Hepatocyte (in vitro differentiated cells): ENCODE measurements at regions not wholly inside any gene's neighbourhood (a gene's known extent, or its start where the extent isn't known, plus 50 kb on each side); places are given as distances from the start of the nearest gene placed in this dataset.

Experiments used
- DNase-seq: peaks from one replicate; pipeline ENCODE4 v3.0.0-alpha.2; 2016; ENCODE audit warnings: low spot score
- H2AFZ ChIP-seq: fragments of 200-600 bp; sonication (generic); 2 replicates; pipeline ENCODE4 v1.6.0; 2016; ENCODE audit warnings: antibody characterized with exemption, mild to moderate bottlenecking
- H3K27ac ChIP-seq: fragments of 200-600 bp; sonication (generic); 2 replicates; pipeline ENCODE4 v1.5.1; 2016; ENCODE audit warnings: mild to moderate bottlenecking
- H3K27me3 ChIP-seq: fragments of 200-600 bp; sonication (generic); 2 replicates; pipeline ENCODE4 v1.6.1; 2016
- H3K36me3 ChIP-seq: fragments of 200-600 bp; sonication (generic); replicated peaks from 2 replicates; pipeline ENCODE4 v1.5.1; 2016; ENCODE audit warnings: low read depth; ENCODE audit not compliant: insufficient read depth
- H3K4me1 ChIP-seq: fragments of 200-600 bp; sonication (generic); 2 replicates; pipeline ENCODE4 v1.5.1; 2016; ENCODE audit warnings: mild to moderate bottlenecking, moderate library complexity; ENCODE audit not compliant: insufficient read depth
- H3K4me2 ChIP-seq: fragments of 200-600 bp; sonication (generic); 2 replicates; pipeline ENCODE4 v1.6.0; 2016
- H3K4me3 ChIP-seq: fragments of 200-600 bp; sonication (generic); 2 replicates; pipeline ENCODE4 v1.5.1; 2016; ENCODE audit warnings: mild to moderate bottlenecking
- H3K79me2 ChIP-seq: fragments of 200-600 bp; sonication (generic); 2 replicates; pipeline ENCODE4 v1.6.0; 2017; ENCODE audit warnings: mild to moderate bottlenecking
- H3K9me2 ChIP-seq: fragments of 200-600 bp; sonication (generic); replicated peaks from 2 replicates; pipeline ENCODE4 v1.6.0; 2017; ENCODE audit warnings: mild to moderate bottlenecking; ENCODE audit not compliant: insufficient read depth
- H3K9me3 ChIP-seq: fragments of 200-600 bp; sonication (generic); 2 replicates; pipeline ENCODE4 v1.5.1; 2016; ENCODE audit warnings: low read depth, mild to moderate bottlenecking
- H4K20me1 ChIP-seq: fragments of 200-600 bp; sonication (generic); 2 replicates; pipeline ENCODE4 v1.6.0; 2016; ENCODE audit warnings: mild to moderate bottlenecking; ENCODE audit not compliant: insufficient read depth, poor library complexity, severe bottlenecking
- CTCF ChIP-seq: fragments of 200-600 bp; sonication (generic); IDR thresholded peaks from 2 replicates; pipeline ENCODE4 v1.5.1; 2016; ENCODE audit warnings: antibody characterized with exemption, mild to moderate bottlenecking; ENCODE audit not compliant: poor library complexity
- EZH2 ChIP-seq: fragments of 200-600 bp; sonication (generic); IDR thresholded peaks from 2 replicates; pipeline ENCODE4 v1.6.1; 2016; ENCODE audit warnings: antibody characterized with exemption, mild to moderate bottlenecking, borderline replicate concordance
- EZH2phosphoT487 ChIP-seq: fragments of 200-600 bp; sonication (generic); IDR thresholded peaks from one replicate; pipeline ENCODE4 v1.6.1; 2018; ENCODE audit warnings: antibody characterized with exemption, mild to moderate bottlenecking, low read depth, moderate library complexity; ENCODE audit not compliant: unreplicated experiment, severe bottlenecking
- WGBS: methylation state at CpG from one replicate; pipeline ENCODE4 v1.1.6; 2016; ENCODE audit warnings: low lambda C conversion rate; ENCODE audit errors: missing lambda C conversion rate; 5-methylcytosine and 5-hydroxymethylcytosine counted together

GRCh38 chr7:25876092-25876491 is 275.9 kb upstream of the NFE2L3 start:
- H3K27me3 ChIP-seq, result peaks cover 28% of the 10 kb centered on the region

GRCh38 chr7:25877802-25878789 is 273.9 kb upstream of the NFE2L3 start:
- H3K4me1 ChIP-seq, result no peaks in the 10 kb centered on the region
- DNase-seq, result no peak
- H2AFZ ChIP-seq, result no peak overlapping the region
- 75% methylated on average over 9 of the region's 9 CpGs for WGBS
- H3K4me3 ChIP-seq, result no peak overlapping the region
- H3K9me3 ChIP-seq, result no peaks in the 10 kb centered on the region
- TF ChIP-seq EZH2phosphoT487 (no peak), CTCF (no peak), EZH2 (no peak)
- H3K27me3 ChIP-seq, result peaks cover 24% of the 10 kb centered on the region
- no peaks in the 10 kb centered on the region for H3K36me3 ChIP-seq
- H3K4me2 ChIP-seq, result no peak overlapping the region
- no peak overlapping the region for H3K27ac ChIP-seq
- no peaks in the 10 kb centered on the region for H3K9me2 ChIP-seq
- no peaks in the 10 kb centered on the region for H3K79me2 ChIP-seq
- H4K20me1 ChIP-seq, result no peaks in the 10 kb centered on the region

More at GRCh38 chr7:25876092-25876491, 275.9 kb upstream of the NFE2L3 start:
- Histone ChIP-seq H3K4me3 (no peak overlapping the region), H3K79me2 (no peaks in the 10 kb centered on the region), H3K9me2 (no peaks in the 10 kb centered on the region), H3K9me3 (no peaks in the 10 kb centered on the region), H3K4me1 (no peaks in the 10 kb centered on the region), H3K4me2 (no peak overlapping the region), H4K20me1 (no peaks in the 10 kb centered on the region), H3K36me3 (no peaks in the 10 kb centered on the region), H3K27ac (no peak overlapping the region), H2AFZ (no peak overlapping the region)
- no peak for DNase-seq
- TF ChIP-seq CTCF, result no peak
- TF ChIP-seq EZH2phosphoT487, result no peak
- TF ChIP-seq EZH2, result no peak
- WGBS, result 99% methylated on average over 3 of the region's 3 CpGs

DNA sequence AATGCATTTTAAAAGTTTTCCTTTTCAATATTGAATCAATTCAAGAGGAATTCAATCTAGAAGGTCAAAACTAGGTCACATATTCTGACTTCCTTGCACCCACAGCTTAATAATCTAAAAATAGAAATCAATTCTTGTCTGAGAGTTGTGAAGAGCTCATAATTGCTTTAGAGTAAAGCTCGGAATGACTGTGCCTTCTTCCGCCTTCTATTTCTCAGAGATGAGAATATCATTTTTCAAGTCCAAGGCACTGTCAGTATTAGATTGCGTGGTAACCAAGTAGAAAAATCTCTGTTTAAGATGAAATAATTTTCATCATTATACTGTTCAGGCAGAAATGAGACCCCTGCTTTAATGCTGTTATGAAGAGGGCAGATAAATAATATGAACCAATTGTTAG is 272.2 kb upstream of the NFE2L3 start:
- no peak overlapping the region for H3K4me3 ChIP-seq
- WGBS, result 93% methylated on average over 3 of the region's 3 CpGs
- no peaks in the 10 kb centered on the region for H3K9me2 ChIP-seq
- no peak for DNase-seq
- H2AFZ ChIP-seq, result no peak overlapping the region
- no peak overlapping the region for H3K4me2 ChIP-seq
- H3K36me3 ChIP-seq, result no peaks in the 10 kb centered on the region
- H4K20me1 ChIP-seq, result no peaks in the 10 kb centered on the region
- peaks cover 20% of the 10 kb centered on the region for H3K27me3 ChIP-seq
- no peak overlapping the region for H3K27ac ChIP-seq
- TF ChIP-seq CTCF (no peak), EZH2phosphoT487 (no peak), EZH2 (no peak)
- H3K4me1 ChIP-seq, result no peaks in the 10 kb centered on the region
- H3K9me3 ChIP-seq, result no peaks in the 10 kb centered on the region
- H3K79me2 ChIP-seq, result no peaks in the 10 kb centered on the region
